Left colon (tissue), 2 donors: ENCODE measurements at regions not wholly inside any gene's neighbourhood (a gene's known extent, or its start where the extent isn't known, plus 50 kb on each side); places are given as distances from the start of the nearest gene placed in this dataset.

Experiments used
- ATAC-seq: fragments of 200-7000 bp; cut with Tn5 transposase; one replicate; pipeline ENCODE4 v1.9.1; 2020; ENCODE audit warnings: mild to moderate bottlenecking, moderate library complexity
- DNase-seq, 2 donors: peaks; one replicate each; pipeline ENCODE4 v3.0.0-alpha.2; 2020
- intact Hi-C, 2 donors: fragments of 100-400 bp; cut with DNase I in 1 of 2; cut with micrococcal nuclease in 1 of 2; formaldehyde crosslinking; loops; one replicate each; pipeline versions ENCODE4 v1.11.2 to v1.14.0; 2022; cut with DNase I, micrococcal nuclease
- donor health status: DM: no; HTN: no; CAD: no.
- donor health status: DM: yes; HTN: yes; CAD: no.

- DNase-seq (no peak), ATAC-seq (no peak)
- intact Hi-C loops: no loop called here
These were observed 449.9 kb downstream of the LRIG3 start for GRCh38 chr12:58470266-58471010.

- ATAC-seq (no peak), DNase-seq (no peak)
- intact Hi-C loops: no loop called here
These were observed 440.9 kb downstream of the LRIG3 start for GRCh38 chr12:58479401-58479800.

- intact Hi-C loops: no loop called here
- ATAC-seq (no peak), DNase-seq (no peak)
These were observed 438.5 kb downstream of the LRIG3 start for GRCh38 chr12:58481811-58482210.

- ATAC-seq (no peak), DNase-seq (no peak)
- intact Hi-C loops: no loop called here
These were observed 433.0 kb downstream of the LRIG3 start for GRCh38 chr12:58487255-58487654.

- ATAC-seq (no peak), DNase-seq (no peak)
- intact Hi-C loops: no loop called here
These were observed 432.6 kb downstream of the LRIG3 start for GRCh38 chr12:58487678-58488161.

- DNase-seq (no peak), ATAC-seq (no peak)
- intact Hi-C loops: no loop called here
These were observed 430.9 kb downstream of the LRIG3 start for GRCh38 chr12:58489394-58489793.

GRCh38 chr12:58491306-58491705, 429.0 kb downstream of the LRIG3 start:
- intact Hi-C loops: no loop called here
- ATAC-seq (no peak), DNase-seq (no peak)

GRCh38 chr12:58496411-58497190, 423.7 kb downstream of the LRIG3 start:
- intact Hi-C loops: no loop called here
- ATAC-seq (no peak), DNase-seq (no peak)

- ATAC-seq: no peak
- intact Hi-C loops: no loop called here
- no peak for DNase-seq
These were observed 419.9 kb downstream of the LRIG3 start for GRCh38 chr12:58500399-58500798.

GRCh38 chr12:58502226-58502625, 418.1 kb downstream of the LRIG3 start:
- ATAC-seq (peak; percentile 87), DNase-seq (peak in 1 of 2 donors; percentile 4)
- intact Hi-C loops: no loop called here

- ATAC-seq: peak; percentile 92
- intact Hi-C loops: no loop called here
- DNase-seq: no peak
These were observed 417.5 kb downstream of the LRIG3 start for GRCh38 chr12:58502841-58503240.

GRCh38 chr12:58503731-58504130, 416.6 kb downstream of the LRIG3 start:
- intact Hi-C loops: no loop called here
- DNase-seq: no peak
- ATAC-seq: no peak

GRCh38 chr12:58504143-58504938, 416.0 kb downstream of the LRIG3 start:
- DNase-seq: no peak
- ATAC-seq: no peak
- intact Hi-C loops: no loop called here

- no peak for ATAC-seq
- intact Hi-C loops: no loop called here
- DNase-seq: no peak
These were observed 411.0 kb downstream of the LRIG3 start for GRCh38 chr12:58509116-58509885.

GRCh38 chr12:58513301-58513834, 406.9 kb downstream of the LRIG3 start:
- ATAC-seq (no peak), DNase-seq (no peak)
- intact Hi-C loops: no loop called here

- ATAC-seq: no peak
- DNase-seq: no peak
- intact Hi-C loops: no loop called here
These were observed 406.5 kb downstream of the LRIG3 start for GRCh38 chr12:58513852-58514251.

GRCh38 chr12:58519839-58520238, 400.5 kb downstream of the LRIG3 start:
- DNase-seq: no peak
- ATAC-seq: no peak
- intact Hi-C loops: no loop called here

- ATAC-seq: no peak
- DNase-seq: no peak
- intact Hi-C loops: no loop called here
These were observed 399.2 kb downstream of the LRIG3 start for GRCh38 chr12:58521152-58521551.

GRCh38 chr12:58521796-58522195, 398.5 kb downstream of the LRIG3 start:
- no peak for ATAC-seq
- intact Hi-C loops: no loop called here
- no peak for DNase-seq
